H1 (cell line): ENCODE measurements at regions not wholly inside any gene's neighbourhood (a gene's known extent, or its start where the extent isn't known, plus 50 kb on each side); places are given as distances from the start of the nearest gene placed in this dataset.

ENCODE experiments used
- BACH1 ChIP-seq: IDR thresholded peaks from 2 replicates; pipeline ENCODE4 v1.6.1; 2012; ENCODE audit warnings: low read length, improper control_type of control experiment
- CREB1 ChIP-seq: IDR thresholded peaks from 2 replicates; pipeline ENCODE4 v1.6.1; 2012; ENCODE audit warnings: inconsistent platforms
- EZH2 ChIP-seq: fragments of 200-600 bp; sonication (generic); IDR thresholded peaks from 2 replicates; pipeline ENCODE4 v1.7.1; 2012; ENCODE audit warnings: low read depth, mild to moderate bottlenecking, moderate library complexity, low read length, inconsistent platforms; ENCODE audit not compliant: severe bottlenecking
- POLR2A ChIP-seq, 2 experiments: IDR thresholded peaks; 1 replicate in 1 of 2; 2 replicates in 1 of 2; pipeline ENCODE4 v1.6.1; 2011; ENCODE audit warnings: low read depth in 2 of 2, low read length in 2 of 2, mild to moderate bottlenecking in 2 of 2; ENCODE audit errors: control extremely low read depth in 1 of 2
- SRF ChIP-seq: IDR thresholded peaks from 2 replicates; pipeline ENCODE4 v1.6.1; 2011; ENCODE audit warnings: mild to moderate bottlenecking, low read depth, low read length, moderate library complexity
- TCF12 ChIP-seq: IDR thresholded peaks from 2 replicates; pipeline ENCODE4 v1.6.1; 2011; ENCODE audit warnings: low read depth, mild to moderate bottlenecking, low read length
- TF ChIP-seq, protein P1 (sequence below), 3 experiments: IDR thresholded peaks; 1 replicate in 2 of 3; 2 replicates in 1 of 3; pipeline versions ENCODE4 v1.5.1 to v1.6.1; 2011; ENCODE audit warnings: low read length in 3 of 3, mild to moderate bottlenecking in 3 of 3, inconsistent platforms in 2 of 3, low read depth in 1 of 3, moderate library complexity in 1 of 3; ENCODE audit not compliant: insufficient read depth in 1 of 3; ENCODE audit errors: control extremely low read depth in 1 of 3
- TF ChIP-seq, protein P2 (sequence below): IDR thresholded peaks from 2 replicates; pipeline ENCODE4 v1.6.1; 2011; ENCODE audit warnings: low read length, improper control_type of control experiment

DNA sequence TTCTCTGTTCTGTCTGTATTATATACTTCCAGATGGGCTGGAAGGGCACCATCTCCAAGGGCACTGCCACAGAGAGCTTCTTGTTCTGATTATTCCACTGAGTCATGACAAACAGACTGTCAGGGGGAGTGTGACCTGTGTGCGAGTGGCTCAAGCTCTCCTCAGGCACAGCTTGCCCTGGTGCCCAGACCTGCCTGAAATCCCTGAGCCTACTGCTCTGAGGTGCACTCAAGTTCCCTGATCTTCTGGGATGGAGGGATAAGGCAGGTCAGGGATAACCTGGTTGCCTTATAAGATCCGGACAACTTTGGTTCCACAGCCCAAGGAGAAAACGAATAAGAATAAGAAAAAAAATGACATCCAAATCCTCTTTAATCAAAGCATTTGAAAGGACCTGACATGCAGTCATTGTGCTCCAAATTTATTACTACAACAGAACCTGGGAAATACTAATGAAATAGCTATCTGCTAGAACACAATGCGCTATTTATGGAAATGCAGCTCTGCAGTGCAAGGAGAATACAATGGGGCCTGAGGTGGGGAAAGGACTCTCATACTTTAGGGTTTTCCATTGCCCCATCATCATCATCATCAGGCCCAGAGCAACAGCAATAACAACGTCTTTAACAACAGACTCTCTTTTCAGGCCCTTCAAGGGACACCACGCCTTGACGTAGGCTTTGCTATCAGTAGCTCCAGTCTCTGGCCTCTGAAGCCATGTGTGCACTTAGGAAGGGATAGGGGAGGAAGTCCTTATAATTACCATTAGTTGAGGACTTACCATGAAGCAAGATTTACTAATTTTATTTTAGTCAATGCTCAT lies 217.1 kb upstream of the KIRREL3 start:
- TF ChIP-seq, protein P1, sequence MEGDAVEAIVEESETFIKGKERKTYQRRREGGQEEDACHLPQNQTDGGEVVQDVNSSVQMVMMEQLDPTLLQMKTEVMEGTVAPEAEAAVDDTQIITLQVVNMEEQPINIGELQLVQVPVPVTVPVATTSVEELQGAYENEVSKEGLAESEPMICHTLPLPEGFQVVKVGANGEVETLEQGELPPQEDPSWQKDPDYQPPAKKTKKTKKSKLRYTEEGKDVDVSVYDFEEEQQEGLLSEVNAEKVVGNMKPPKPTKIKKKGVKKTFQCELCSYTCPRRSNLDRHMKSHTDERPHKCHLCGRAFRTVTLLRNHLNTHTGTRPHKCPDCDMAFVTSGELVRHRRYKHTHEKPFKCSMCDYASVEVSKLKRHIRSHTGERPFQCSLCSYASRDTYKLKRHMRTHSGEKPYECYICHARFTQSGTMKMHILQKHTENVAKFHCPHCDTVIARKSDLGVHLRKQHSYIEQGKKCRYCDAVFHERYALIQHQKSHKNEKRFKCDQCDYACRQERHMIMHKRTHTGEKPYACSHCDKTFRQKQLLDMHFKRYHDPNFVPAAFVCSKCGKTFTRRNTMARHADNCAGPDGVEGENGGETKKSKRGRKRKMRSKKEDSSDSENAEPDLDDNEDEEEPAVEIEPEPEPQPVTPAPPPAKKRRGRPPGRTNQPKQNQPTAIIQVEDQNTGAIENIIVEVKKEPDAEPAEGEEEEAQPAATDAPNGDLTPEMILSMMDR (IDR thresholded peaks at IDR 0.05; ENCODE audit: control extremely low read depth in 1 of 3, insufficient read depth in 1 of 3, low read depth in 1 of 3, low read length in 3 of 3), result no peak
- TF ChIP-seq, protein P2, sequence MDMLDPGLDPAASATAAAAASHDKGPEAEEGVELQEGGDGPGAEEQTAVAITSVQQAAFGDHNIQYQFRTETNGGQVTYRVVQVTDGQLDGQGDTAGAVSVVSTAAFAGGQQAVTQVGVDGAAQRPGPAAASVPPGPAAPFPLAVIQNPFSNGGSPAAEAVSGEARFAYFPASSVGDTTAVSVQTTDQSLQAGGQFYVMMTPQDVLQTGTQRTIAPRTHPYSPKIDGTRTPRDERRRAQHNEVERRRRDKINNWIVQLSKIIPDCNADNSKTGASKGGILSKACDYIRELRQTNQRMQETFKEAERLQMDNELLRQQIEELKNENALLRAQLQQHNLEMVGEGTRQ, result no peak
- TF ChIP-seq POLR2A (IDR thresholded peaks at IDR 0.05; ENCODE audit: control extremely low read depth in 1 of 2, low read depth in 2 of 2, low read length in 2 of 2) (no peak), CREB1 (no peak), BACH1 (no peak), SRF (no peak), EZH2 (no peak), TCF12 (no peak)
